B cell (primary cell): ENCODE measurements at regions not wholly inside any gene's neighbourhood (a gene's known extent, or its start where the extent isn't known, plus 50 kb on each side); places are given as distances from the start of the nearest gene placed in this dataset.

Experiments used
- ATAC-seq: fragments of 200-7000 bp; cut with Tn5 transposase; one replicate; pipeline ENCODE4 v1.10.0; 2021; ENCODE audit warnings: low read depth, mild to moderate bottlenecking, moderate number of reproducible peaks, moderate library complexity
- CTCF ChIA-PET: fragments of 350-600 bp; sonication (Branson Sonifier 250); formaldehyde crosslinking; loops from one replicate; lab custom pipeline; 2021; ENCODE audit warnings: antibody characterized with exemption, inconsistent platforms; lab: Charles Lee
- POLR2A ChIA-PET: fragments of 350-600 bp; sonication (Branson Sonifier 250); formaldehyde crosslinking; loops from one replicate; lab custom pipeline; 2021; ENCODE audit warnings: antibody characterized with exemption; lab: Charles Lee
- DNase-seq: peaks from one replicate; pipeline ENCODE4 v3.0.0; 2013
- H2AFZ ChIP-seq: 2 replicates; pipeline ENCODE4 v1.6.1; 2012; ENCODE audit warnings: mild to moderate bottlenecking, low read depth, low read length; ENCODE audit not compliant: insufficient read depth, poor library complexity, severe bottlenecking
- H3K27ac ChIP-seq, 2 donors: 1 replicate in 1 of 2; 2 replicates in 1 of 2; pipeline ENCODE4 v1.5.1; 2012 to 2013; ENCODE audit warnings: low read length in 2 of 2, mild to moderate bottlenecking in 2 of 2, moderate library complexity in 1 of 2
- H3K27me3 ChIP-seq, 4 experiments: fragments of 200-600 bp in 1 of 4; sonication (generic) in 1 of 4; replicated peaks in 1 of 4; 1 replicate in 2 of 4; 2 replicates in 2 of 4; pipeline versions ENCODE4 v1.6.1 to v1.7.0; 2013 to 2016; ENCODE audit warnings: low read length in 3 of 4, mild to moderate bottlenecking in 2 of 4, mixed read lengths in 1 of 4, moderate library complexity in 1 of 4; ENCODE audit not compliant: insufficient read depth in 4 of 4, control insufficient read depth in 3 of 4; ENCODE audit errors: control extremely low read depth in 1 of 4
- H3K36me3 ChIP-seq, 2 experiments: replicated peaks in 1 of 2; 1 replicate in 1 of 2; 2 replicates in 1 of 2; pipeline versions ENCODE4 v1.6.1 to v1.7.1; 2013; ENCODE audit warnings: low read length in 1 of 2; ENCODE audit not compliant: insufficient read depth in 2 of 2, control insufficient read depth in 1 of 2; ENCODE audit errors: control extremely low read depth in 1 of 2, extremely low read depth in 1 of 2
- H3K4me1 ChIP-seq, 2 donors: fragments of 200-600 bp in 1 of 2; sonication (generic) in 1 of 2; 1 replicate in 1 of 2; 2 replicates in 1 of 2; pipeline versions ENCODE4 v1.5.1 to v1.6.1; 2013 to 2017; ENCODE audit warnings: low read length in 2 of 2; ENCODE audit not compliant: control insufficient read depth in 2 of 2, insufficient read depth in 2 of 2
- H3K4me2 ChIP-seq: replicated peaks from 2 replicates; pipeline ENCODE3; 2012; ENCODE audit warnings: mild to moderate bottlenecking, low read depth, low read length; ENCODE audit not compliant: poor library complexity, severe bottlenecking
- H3K4me3 ChIP-seq, 5 experiments: fragments of 200-600 bp in 1 of 5; sonication (generic) in 1 of 5; 1 replicate in 3 of 5; 2 replicates in 2 of 5; pipeline versions ENCODE4 v1.5.1 to v1.7.0; 2011 to 2016; ENCODE audit warnings: low read length in 4 of 5, mild to moderate bottlenecking in 4 of 5, low read depth in 2 of 5, control low read depth in 1 of 5, moderate library complexity in 1 of 5; ENCODE audit not compliant: insufficient read depth in 1 of 5; ENCODE audit errors: control extremely low read depth in 1 of 5, extremely low read depth in 1 of 5
- H3K79me2 ChIP-seq: fragments of 200-600 bp; sonication (generic); one replicate; pipeline ENCODE4 v1.6.0; 2016; ENCODE audit warnings: low read length; ENCODE audit not compliant: control insufficient read depth, insufficient read depth
- H3K9ac ChIP-seq: fragments of 200-600 bp; sonication (generic); 2 replicates; pipeline ENCODE4 v1.6.1; 2017; ENCODE audit warnings: mild to moderate bottlenecking, low read length, moderate library complexity
- H3K9me3 ChIP-seq, 3 donors: one replicate each; pipeline versions ENCODE4 v1.6.1 to v1.7.1; 2013; ENCODE audit warnings: low read length in 2 of 3; ENCODE audit not compliant: control insufficient read depth in 2 of 3, insufficient read depth in 1 of 3; ENCODE audit errors: control extremely low read depth in 1 of 3
- H4K20me1 ChIP-seq: 2 replicates; pipeline ENCODE4 v1.6.0; 2012; ENCODE audit warnings: mild to moderate bottlenecking, low read length; ENCODE audit not compliant: insufficient read depth, control insufficient read depth, poor library complexity, severe bottlenecking
- H3K27ac Mint-ChIP-seq: one replicate; pipeline ENCODE4 v1.8.0; 2021; ENCODE audit warnings: mixed read lengths
- H3K27me3 Mint-ChIP-seq: one replicate; pipeline ENCODE4 v1.8.0; 2021; ENCODE audit warnings: mixed read lengths
- H3K4me1 Mint-ChIP-seq: one replicate; pipeline ENCODE4 v1.8.0; 2021; ENCODE audit warnings: mixed read lengths
- H3K4me3 Mint-ChIP-seq: one replicate; pipeline ENCODE4 v1.8.0; 2021; ENCODE audit warnings: mixed read lengths
- H3K9me3 Mint-ChIP-seq: one replicate; pipeline ENCODE4 v1.8.0; 2022; ENCODE audit warnings: mixed read lengths; ENCODE audit not compliant: insufficient read depth
- EZH2 ChIP-seq: IDR thresholded peaks from 2 replicates; pipeline ENCODE4 v1.6.1; 2012; ENCODE audit warnings: borderline replicate concordance, low read depth, mild to moderate bottlenecking, moderate library complexity, low read length; ENCODE audit not compliant: insufficient read depth, poor library complexity, severe bottlenecking
- WGBS: methylation state at CpG from one replicate; pipeline ENCODE4 v1.1.5; 2013; ENCODE audit warnings: missing lambda C conversion rate; ENCODE audit not compliant: insufficient coverage; 5-methylcytosine and 5-hydroxymethylcytosine counted together
- intact Hi-C: fragments of 100-400 bp; cut with micrococcal nuclease; formaldehyde crosslinking; loops from one replicate; pipeline ENCODE4 v1.10.0; 2022
- TF ChIP-seq, protein P1 (sequence below): fragments of 200-600 bp; IDR thresholded peaks from one replicate; pipeline ENCODE4 v1.8.0; 2022; ENCODE audit warnings: antibody characterized with exemption, mild to moderate bottlenecking

DNA sequence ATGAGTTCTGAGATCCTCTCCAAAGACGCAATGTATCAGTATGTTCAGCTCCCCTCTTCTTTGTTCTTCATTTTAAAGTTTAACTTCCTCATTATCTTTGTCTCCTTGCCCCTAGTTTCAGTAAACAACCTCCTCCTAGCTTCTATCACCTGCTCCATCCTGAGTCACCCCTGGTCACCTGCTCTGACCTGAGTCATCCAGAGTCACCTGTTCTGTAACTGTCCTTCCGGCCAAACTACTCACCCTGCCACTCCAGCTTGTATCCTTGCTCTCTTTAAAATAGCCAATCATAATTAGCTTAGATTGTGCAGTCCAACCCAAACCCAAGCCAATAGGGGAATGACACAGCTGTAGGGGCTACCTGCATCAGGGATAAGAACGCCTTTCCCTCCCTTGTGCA, 332.0 kb downstream of the OLFM3 start:
- H3K79me2 ChIP-seq: no peaks in the 10 kb centered on the region
- H3K27me3 ChIP-seq: no peaks in the 10 kb centered on the region
- H3K27ac Mint-ChIP-seq: no peak overlapping the region
- peaks cover 1 to 16% (median 6%) of the 10 kb centered on the region in 3 donors for H3K9me3 ChIP-seq
- no peak for ATAC-seq
- WGBS: 93% methylated on average over 2 of the region's 3 CpGs
- H3K4me2 ChIP-seq: no peak overlapping the region
- H3K36me3 ChIP-seq: no peaks in the 10 kb centered on the region
- H3K4me1 ChIP-seq: no peaks in the 10 kb centered on the region
- TF ChIP-seq, protein P1, sequence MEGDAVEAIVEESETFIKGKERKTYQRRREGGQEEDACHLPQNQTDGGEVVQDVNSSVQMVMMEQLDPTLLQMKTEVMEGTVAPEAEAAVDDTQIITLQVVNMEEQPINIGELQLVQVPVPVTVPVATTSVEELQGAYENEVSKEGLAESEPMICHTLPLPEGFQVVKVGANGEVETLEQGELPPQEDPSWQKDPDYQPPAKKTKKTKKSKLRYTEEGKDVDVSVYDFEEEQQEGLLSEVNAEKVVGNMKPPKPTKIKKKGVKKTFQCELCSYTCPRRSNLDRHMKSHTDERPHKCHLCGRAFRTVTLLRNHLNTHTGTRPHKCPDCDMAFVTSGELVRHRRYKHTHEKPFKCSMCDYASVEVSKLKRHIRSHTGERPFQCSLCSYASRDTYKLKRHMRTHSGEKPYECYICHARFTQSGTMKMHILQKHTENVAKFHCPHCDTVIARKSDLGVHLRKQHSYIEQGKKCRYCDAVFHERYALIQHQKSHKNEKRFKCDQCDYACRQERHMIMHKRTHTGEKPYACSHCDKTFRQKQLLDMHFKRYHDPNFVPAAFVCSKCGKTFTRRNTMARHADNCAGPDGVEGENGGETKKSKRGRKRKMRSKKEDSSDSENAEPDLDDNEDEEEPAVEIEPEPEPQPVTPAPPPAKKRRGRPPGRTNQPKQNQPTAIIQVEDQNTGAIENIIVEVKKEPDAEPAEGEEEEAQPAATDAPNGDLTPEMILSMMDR: no peak
- TF ChIP-seq EZH2: no peak
- ChIA-PET CTCF (no interaction called here), POLR2A (no interaction called here)
- no peak overlapping the region for H2AFZ ChIP-seq
- H3K9me3 Mint-ChIP-seq: peaks cover 8% of the 10 kb centered on the region
- no peak for DNase-seq
- H4K20me1 ChIP-seq: no peaks in the 10 kb centered on the region
- H3K4me1 Mint-ChIP-seq: no peaks in the 10 kb centered on the region
- no peaks in the 10 kb centered on the region for H3K27me3 Mint-ChIP-seq
- no peak overlapping the region for H3K27ac ChIP-seq
- H3K9ac ChIP-seq: no peak overlapping the region
- H3K4me3 Mint-ChIP-seq: no peak overlapping the region
- H3K4me3 ChIP-seq: no peak overlapping the region
- intact Hi-C loops: no loop called here

DNA sequence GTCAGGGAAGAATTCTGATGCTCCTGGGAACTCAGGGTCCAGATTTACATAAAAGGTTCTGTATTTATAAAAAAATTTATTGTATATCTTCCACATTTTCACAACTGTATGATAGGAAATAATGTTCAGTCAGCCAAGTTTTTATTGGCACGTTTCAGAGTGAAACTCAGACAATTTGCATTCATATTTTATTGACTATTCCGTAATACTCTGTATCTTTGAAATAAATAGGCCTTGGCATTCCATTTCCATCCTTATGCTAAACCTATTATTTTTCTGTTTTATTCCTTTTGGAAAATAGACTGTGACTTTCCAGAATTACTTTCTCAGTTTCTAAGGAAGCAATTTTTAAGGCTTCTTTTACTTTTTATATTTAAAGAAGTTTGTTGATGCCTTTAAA, 329.0 kb downstream of the OLFM3 start:
- WGBS: no CpG with 5 or more reads among the region's 2 CpGs
- intact Hi-C loops: no loop called here

More for the DNA sequence above, 329.0 kb downstream of the OLFM3 start:
- H3K4me1 Mint-ChIP-seq: no peaks in the 10 kb centered on the region
- CTCF ChIA-PET: no interaction called here
- Histone ChIP-seq H3K9me3 (peaks cover 0 to 9% (median 1%) of the 10 kb centered on the region in 3 donors), H3K27me3 (no peaks in the 10 kb centered on the region), H2AFZ (no peak overlapping the region), H3K79me2 (no peaks in the 10 kb centered on the region), H3K4me3 (no peak overlapping the region), H3K9ac (no peak overlapping the region), H3K36me3 (no peaks in the 10 kb centered on the region), H3K27ac (no peak overlapping the region), H3K4me2 (no peak overlapping the region), H4K20me1 (no peaks in the 10 kb centered on the region), H3K4me1 (no peaks in the 10 kb centered on the region)
- no peaks in the 10 kb centered on the region for H3K27me3 Mint-ChIP-seq
- POLR2A ChIA-PET: no interaction called here
- no peak overlapping the region for H3K4me3 Mint-ChIP-seq
- ATAC-seq (no peak), DNase-seq (no peak)
- H3K27ac Mint-ChIP-seq: no peak overlapping the region
- TF ChIP-seq, protein P1: no peak
- peaks cover 8% of the 10 kb centered on the region for H3K9me3 Mint-ChIP-seq
